Dendritic cell treated with granulocyte-macrophage colony-stimulating factor and Interleukin-4, amounts not matched to agents 40 ng/mL and 50 ng/mL, for 4 days (primary cell): ENCODE measurements at regions not wholly inside any gene's neighbourhood (a gene's known extent, or its start where the extent isn't known, plus 50 kb on each side); places are given as distances from the start of the nearest gene placed in this dataset.

Source experiments
- H3K27ac Mint-ChIP-seq: one replicate; pipeline ENCODE4 v1.8.0; 2022; ENCODE audit warnings: mild to moderate bottlenecking, mixed read lengths
- H3K27me3 Mint-ChIP-seq: one replicate; pipeline ENCODE4 v1.8.0; 2022; ENCODE audit warnings: mild to moderate bottlenecking, mixed read lengths
- H3K36me3 Mint-ChIP-seq: one replicate; pipeline ENCODE4 v1.8.0; 2022; ENCODE audit warnings: low read depth, mixed read lengths
- H3K4me1 Mint-ChIP-seq: one replicate; pipeline ENCODE4 v1.8.0; 2022; ENCODE audit warnings: low read depth, mixed read lengths
- H3K4me3 Mint-ChIP-seq: one replicate; pipeline ENCODE4 v1.8.0; 2022; ENCODE audit warnings: mild to moderate bottlenecking, moderate library complexity, mixed read lengths
- H3K9me3 Mint-ChIP-seq: one replicate; pipeline ENCODE4 v1.8.0; 2022; ENCODE audit warnings: mixed read lengths
- intact Hi-C: fragments of 100-400 bp; cut with micrococcal nuclease; formaldehyde crosslinking; loops from one replicate; pipeline ENCODE4 v1.15.0; 2022

DNA sequence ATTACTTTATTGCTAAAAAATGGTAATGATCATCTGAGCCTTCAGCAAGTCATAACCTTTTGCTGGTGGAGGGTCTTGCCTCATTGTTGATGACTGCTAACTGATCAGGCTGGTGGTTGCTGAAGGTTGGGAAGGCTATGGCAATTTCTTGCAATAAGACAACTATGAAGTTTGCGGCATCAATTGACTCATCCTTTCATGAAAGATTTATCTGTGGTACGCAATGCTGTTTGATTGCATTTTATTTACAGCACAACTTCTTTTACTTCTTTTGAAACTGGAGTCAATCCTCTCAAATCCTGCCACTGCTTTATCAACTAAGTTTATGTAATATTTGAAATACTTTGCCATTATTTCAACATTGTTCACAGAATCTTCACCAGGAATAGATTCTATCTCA lies 58.3 kb upstream of the ACO1 start:
- H3K4me3 Mint-ChIP-seq = no peak overlapping the region
- H3K9me3 Mint-ChIP-seq = no peaks in the 10 kb centered on the region
- H3K36me3 Mint-ChIP-seq = no peaks in the 10 kb centered on the region
- intact Hi-C loops = no loop called here
- H3K27me3 Mint-ChIP-seq = no peaks in the 10 kb centered on the region
- H3K27ac Mint-ChIP-seq = no peak overlapping the region
- H3K4me1 Mint-ChIP-seq = no peaks in the 10 kb centered on the region

DNA sequence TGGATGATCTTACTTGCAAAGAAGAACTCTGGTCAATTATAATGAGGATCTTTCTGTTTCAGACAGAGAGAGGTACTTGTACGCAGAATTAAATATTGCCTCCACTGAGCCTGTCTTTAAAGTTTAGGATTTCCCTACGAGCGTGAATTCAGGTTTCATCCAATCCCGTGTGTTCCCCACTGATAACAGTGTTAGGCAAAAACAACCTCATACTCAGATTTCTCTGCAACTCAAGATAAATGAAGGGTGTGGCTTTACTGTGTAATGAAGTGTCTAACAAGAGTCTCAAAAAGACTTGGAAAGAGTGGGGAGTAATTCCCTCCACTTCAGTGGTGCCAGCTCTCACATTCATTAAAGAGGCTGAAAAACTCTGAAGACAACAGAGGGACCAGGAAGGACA lies 53.2 kb upstream of the ACO1 start:
- intact Hi-C loops = no loop called here
- no peak overlapping the region for H3K4me3 Mint-ChIP-seq
- H3K4me1 Mint-ChIP-seq = no peaks in the 10 kb centered on the region
- H3K27me3 Mint-ChIP-seq = no peaks in the 10 kb centered on the region
- H3K9me3 Mint-ChIP-seq = no peaks in the 10 kb centered on the region
- no peak overlapping the region for H3K27ac Mint-ChIP-seq
- H3K36me3 Mint-ChIP-seq = no peaks in the 10 kb centered on the region

DNA sequence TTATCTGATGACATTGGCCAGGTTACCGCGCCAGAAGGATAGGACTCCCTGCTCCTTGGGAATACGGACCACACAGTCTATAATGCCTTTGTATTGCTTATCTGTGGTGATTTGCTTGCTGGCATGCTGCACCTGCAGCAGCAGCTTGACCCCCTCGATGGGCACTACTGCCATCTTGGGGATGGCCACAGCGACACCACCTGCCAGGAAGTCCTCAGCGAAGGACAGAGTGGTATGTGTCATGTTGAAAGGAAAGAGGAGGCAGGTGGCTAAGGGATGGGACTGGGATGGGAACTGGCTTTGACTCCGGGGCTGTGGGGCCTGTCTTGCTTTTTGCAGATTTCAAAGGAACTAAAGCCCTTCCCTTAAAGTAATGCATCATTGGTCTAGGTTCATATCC lies 50.3 kb upstream of the ACO1 start:
- Mint-ChIP-seq H3K36me3 (no peaks in the 10 kb centered on the region), H3K4me3 (no peak overlapping the region), H3K27me3 (no peaks in the 10 kb centered on the region), H3K27ac (no peak overlapping the region), H3K4me1 (no peaks in the 10 kb centered on the region), H3K9me3 (no peaks in the 10 kb centered on the region)
- intact Hi-C loops = no loop called here
